Tibial artery (tissue), 4 donors: ENCODE measurements at regions not wholly inside any gene's neighbourhood (a gene's known extent, or its start where the extent isn't known, plus 50 kb on each side); places are given as distances from the start of the nearest gene placed in this dataset.

Experiments used
- DNase-seq, 2 donors: peaks; one replicate each; pipeline ENCODE4 v3.0.0-alpha.2; 2019
- H3K27ac ChIP-seq, 2 donors: fragments of 200-600 bp; sonication (generic) in 1 of 2; 1 replicate in 1 of 2; 2 replicates in 1 of 2; pipeline ENCODE4 v1.5.1; 2018 to 2019; ENCODE audit warnings: mild to moderate bottlenecking in 1 of 2
- H3K27me3 ChIP-seq, 2 donors: fragments of 200-600 bp; sonication (generic) in 1 of 2; one replicate each; pipeline versions ENCODE4 v1.5.1 to v1.6.0; 2016 to 2019
- H3K36me3 ChIP-seq, 3 donors: fragments of 200-600 bp; sonication (generic) in 2 of 3; one replicate each; pipeline ENCODE4 v1.5.1; 2016 to 2019; ENCODE audit warnings: mild to moderate bottlenecking in 2 of 3
- H3K4me1 ChIP-seq, 4 donors: fragments of 200-600 bp; sonication (generic) in 2 of 4; 1 replicate in 3 of 4; 2 replicates in 1 of 4; pipeline ENCODE4 v1.5.1; 2016 to 2019
- H3K4me3 ChIP-seq, 2 donors: fragments of 200-600 bp; sonication (generic) in 1 of 2; 1 replicate in 1 of 2; 2 replicates in 1 of 2; pipeline ENCODE4 v1.5.1; 2018 to 2019; ENCODE audit warnings: mild to moderate bottlenecking in 2 of 2
- H3K9me3 ChIP-seq, 3 donors: fragments of 200-600 bp; sonication (generic) in 1 of 3; one replicate each; pipeline ENCODE4 v1.5.1; 2016 to 2019
- CTCF ChIP-seq, 2 experiments: fragments of 200-600 bp in 1 of 2; fragments of 450-650 bp in 1 of 2; IDR thresholded peaks; one replicate each; pipeline ENCODE4 v1.5.1; 2017 to 2019; ENCODE audit warnings: antibody characterized with exemption in 2 of 2, mild to moderate bottlenecking in 1 of 2, moderate library complexity in 1 of 2
- intact Hi-C: fragments of 100-400 bp; cut with DNase I; formaldehyde crosslinking; loops from one replicate; pipeline ENCODE4 v1.15.0; 2023; ENCODE audit warnings: low total_unique reads

GRCh38 chr16:73171380-73171779 lies 123.5 kb upstream of the ZFHX3 start:
- H3K27ac ChIP-seq = peak overlapping the region; percentile 85 to 91
- H3K9me3 ChIP-seq = no peaks in the 10 kb centered on the region
- no peaks in the 10 kb centered on the region for H3K36me3 ChIP-seq
- no peaks in the 10 kb centered on the region for H3K27me3 ChIP-seq
- no peak overlapping the region for H3K4me3 ChIP-seq
- H3K4me1 ChIP-seq = peaks cover 0 to 47% (median 25%) of the 10 kb centered on the region in 4 donors
- DNase-seq = no peak
- intact Hi-C loops = loop anchor here (10.0 kb wide), 2 partner anchors 77 to 337 kb away; no protein-coding TSS in a partner anchor
- no peak for TF ChIP-seq CTCF (IDR thresholded peaks at IDR 0.05)

GRCh38 chr16:73170612-73171038 lies 122.7 kb upstream of the ZFHX3 start:
- DNase-seq = no peak
- H3K27me3 ChIP-seq = no peaks in the 10 kb centered on the region
- H3K9me3 ChIP-seq = no peaks in the 10 kb centered on the region
- intact Hi-C loops = loop anchor here (10.0 kb wide), 2 partner anchors 76 to 336 kb away; no protein-coding TSS in a partner anchor
- H3K4me3 ChIP-seq = no peak overlapping the region
- peaks cover 0 to 52% (median 28%) of the 10 kb centered on the region in 4 donors for H3K4me1 ChIP-seq
- peak overlapping the region; percentile 85 to 91 for H3K27ac ChIP-seq
- no peak for TF ChIP-seq CTCF (IDR thresholded peaks at IDR 0.05)
- H3K36me3 ChIP-seq = no peaks in the 10 kb centered on the region

GRCh38 chr16:73166947-73167550 lies 119.1 kb upstream of the ZFHX3 start:
- Histone ChIP-seq H3K27me3 (no peaks in the 10 kb centered on the region), H3K9me3 (no peaks in the 10 kb centered on the region), H3K27ac (peak overlapping the region; percentile 68 to 73), H3K4me1 (peaks cover 0 to 29% (median 15%) of the 10 kb centered on the region in 4 donors), H3K36me3 (no peaks in the 10 kb centered on the region), H3K4me3 (peak overlapping the region; percentile 41 to 43)
- intact Hi-C loops = no loop called here
- no peak for DNase-seq
- no peak for TF ChIP-seq CTCF (IDR thresholded peaks at IDR 0.05)

- H3K27ac ChIP-seq = peak overlapping the region; percentile 68 to 73
- H3K9me3 ChIP-seq = no peaks in the 10 kb centered on the region
- intact Hi-C loops = no loop called here
- peak overlapping the region; percentile 41 to 43 for H3K4me3 ChIP-seq
- H3K4me1 ChIP-seq = peaks cover 0 to 23% (median 12%) of the 10 kb centered on the region in 4 donors
- no peaks in the 10 kb centered on the region for H3K27me3 ChIP-seq
- no peaks in the 10 kb centered on the region for H3K36me3 ChIP-seq
- TF ChIP-seq CTCF (IDR thresholded peaks at IDR 0.05) = no peak
- DNase-seq = peak in 1 of 2 donors; percentile 47
Observed at GRCh38 chr16:73166441-73166851, 118.5 kb upstream of the ZFHX3 start.

GRCh38 chr16:73163238-73163815 lies 115.4 kb upstream of the ZFHX3 start:
- Histone ChIP-seq H3K27ac (no peak overlapping the region), H3K9me3 (no peaks in the 10 kb centered on the region), H3K4me1 (peaks cover 0 to 21% (median 9%) of the 10 kb centered on the region in 4 donors), H3K36me3 (no peaks in the 10 kb centered on the region), H3K4me3 (no peak overlapping the region), H3K27me3 (no peaks in the 10 kb centered on the region)
- no peak for TF ChIP-seq CTCF (IDR thresholded peaks at IDR 0.05)
- DNase-seq = no peak
- intact Hi-C loops = no loop called here
